T-helper 9 cell (primary cell): ENCODE measurements at regions not wholly inside any gene's neighbourhood (a gene's known extent, or its start where the extent isn't known, plus 50 kb on each side); places are given as distances from the start of the nearest gene placed in this dataset.
"Not testable (repeated sequence)": the region's sequence is repeated elsewhere in the genome, so short reads cannot be mapped to it uniquely, and the experiment has no call there.

Experiments used
- DNase-seq: peaks from one replicate; pipeline ENCODE4 v3.0.0-alpha.2; 2020

DNA sequence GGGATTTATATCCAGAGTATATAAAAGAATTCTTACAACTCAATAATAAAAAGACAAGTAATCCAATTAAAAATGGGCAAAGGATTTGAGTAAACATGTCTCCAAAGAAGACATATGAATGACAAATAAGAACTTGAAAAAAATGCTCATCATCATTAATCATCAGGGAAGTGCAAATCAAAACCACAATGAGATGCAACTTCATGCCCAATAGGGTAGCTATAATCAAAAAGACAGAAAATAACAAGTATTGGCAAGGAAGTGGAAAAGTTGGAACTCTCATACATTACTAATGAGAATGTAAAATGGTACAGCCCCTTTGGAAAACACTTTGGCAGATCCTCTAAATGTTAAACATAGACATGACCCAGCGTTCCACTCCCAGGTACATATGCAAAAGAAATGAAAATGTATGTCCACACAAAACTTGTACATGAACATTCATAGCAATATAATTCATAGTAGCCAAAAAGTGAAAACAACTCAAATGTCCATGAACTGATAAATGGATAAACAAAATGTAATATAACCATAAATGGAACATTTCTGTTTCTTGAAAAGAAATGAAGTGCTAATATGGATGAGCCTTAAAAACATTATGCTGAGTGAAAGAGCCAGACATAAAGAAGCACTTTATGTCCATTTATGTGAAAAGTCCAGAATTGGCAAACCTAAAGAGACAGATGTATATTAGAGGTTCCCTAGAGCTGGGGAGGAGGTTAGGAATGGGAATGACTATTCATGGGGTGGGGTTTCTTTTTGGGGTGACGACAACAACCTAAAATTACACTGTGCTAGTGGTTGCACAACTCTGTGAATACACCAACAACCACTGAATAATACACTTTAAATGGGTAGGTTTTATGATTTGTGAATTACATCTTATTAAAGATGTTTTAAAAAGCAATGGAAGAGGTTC lies 259.7 kb downstream of the RHOU start:
- DNase-seq = no peak

- DNase-seq = no peak
Measured at GRCh38 chr1:228996281-228996680, 261.0 kb downstream of the RHOU start.

DNA sequence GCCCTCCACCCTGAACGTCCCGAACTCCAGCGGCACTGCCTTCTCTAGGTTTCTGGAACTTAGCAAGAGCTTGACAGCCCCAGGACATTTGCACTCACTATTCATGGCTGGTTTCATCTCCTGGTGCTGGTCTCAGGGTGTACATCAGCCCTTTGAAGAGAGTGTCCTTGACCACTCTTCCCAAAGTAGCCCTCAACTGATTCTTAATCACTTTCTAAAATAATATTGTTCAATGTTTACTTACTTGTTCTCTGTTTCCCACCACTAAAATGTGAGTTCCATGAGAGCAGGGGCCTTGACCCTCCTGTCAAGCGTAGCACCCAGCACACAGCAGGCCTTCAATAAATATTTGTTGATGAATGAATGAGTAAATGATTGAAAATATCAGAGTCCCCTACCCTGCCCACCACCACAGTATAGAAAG lies 262.5 kb downstream of the RHOU start:
- no peak for DNase-seq

DNA sequence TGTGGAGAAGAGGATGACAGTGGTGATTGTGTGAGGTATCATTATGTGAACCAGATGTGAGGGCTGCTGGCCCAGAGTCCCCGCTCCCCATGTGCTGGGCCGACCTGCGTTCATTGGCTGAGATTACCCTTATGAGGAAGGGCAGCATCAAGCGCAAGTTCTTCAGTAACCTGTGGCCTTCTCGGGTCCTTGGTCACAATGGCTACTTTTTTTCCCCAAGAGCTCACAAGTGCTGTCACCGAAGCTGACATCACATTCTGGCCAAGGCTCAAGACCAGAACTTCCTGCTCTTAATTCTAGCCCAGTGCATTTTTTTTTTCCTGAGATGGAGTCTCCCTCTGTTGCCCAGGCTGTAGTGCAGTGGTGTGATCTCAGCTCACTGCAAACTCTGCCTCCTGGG lies 262.9 kb downstream of the RHOU start:
- no peak for DNase-seq

DNA sequence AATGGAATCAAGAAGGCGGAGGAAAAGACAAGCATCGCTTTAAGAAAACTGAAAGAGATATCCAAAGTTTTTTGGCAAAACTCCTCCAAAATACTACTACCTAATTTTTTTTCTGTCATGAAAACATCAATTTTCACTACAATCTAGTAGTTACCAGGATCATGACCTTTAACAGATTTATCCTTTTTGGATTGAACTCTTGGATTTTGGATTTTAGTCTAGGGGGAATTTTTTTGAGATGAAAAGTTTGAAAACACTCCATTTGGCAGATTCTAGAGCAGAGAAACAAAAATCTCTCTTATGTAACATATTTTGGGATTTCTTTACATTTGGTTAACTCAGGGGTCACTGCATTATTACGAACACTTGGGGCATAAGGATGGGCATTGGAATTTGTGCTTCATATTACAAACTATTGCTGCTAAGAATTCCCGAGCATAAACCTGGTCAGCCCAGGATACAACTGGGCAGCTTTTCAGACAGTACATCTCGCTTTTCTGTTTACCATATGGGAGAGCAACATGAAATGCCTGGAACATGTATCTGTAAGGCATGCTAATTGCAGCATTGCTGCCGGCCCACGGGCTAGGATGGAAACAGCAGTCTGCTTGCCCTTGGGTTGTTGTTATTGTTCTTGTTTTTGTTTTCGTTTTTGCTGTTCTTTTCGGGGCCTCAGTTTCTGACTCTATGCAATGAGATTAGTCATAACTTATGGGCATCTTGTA lies 264.3 kb downstream of the RHOU start:
- no peak for DNase-seq

DNA sequence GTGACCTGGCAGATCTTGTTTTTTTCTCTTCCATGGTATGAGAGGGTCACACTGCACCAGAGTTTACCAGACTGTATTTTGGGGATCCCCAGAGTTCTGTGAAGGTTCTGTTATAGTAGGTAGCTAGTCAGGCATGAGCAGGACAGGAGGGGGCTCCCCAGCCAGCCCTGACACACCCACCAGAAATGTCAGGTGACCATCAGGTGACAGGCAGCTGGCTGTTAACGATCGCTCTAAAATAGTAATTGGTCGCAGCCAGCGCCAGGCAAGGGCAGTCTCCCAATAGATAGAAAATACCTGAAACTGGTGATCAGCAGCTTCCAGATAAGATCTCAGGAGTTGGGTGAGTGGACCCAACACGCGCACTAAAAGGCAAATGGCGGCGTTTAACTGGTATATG lies 264.9 kb downstream of the RHOU start:
- no peak for DNase-seq

DNA sequence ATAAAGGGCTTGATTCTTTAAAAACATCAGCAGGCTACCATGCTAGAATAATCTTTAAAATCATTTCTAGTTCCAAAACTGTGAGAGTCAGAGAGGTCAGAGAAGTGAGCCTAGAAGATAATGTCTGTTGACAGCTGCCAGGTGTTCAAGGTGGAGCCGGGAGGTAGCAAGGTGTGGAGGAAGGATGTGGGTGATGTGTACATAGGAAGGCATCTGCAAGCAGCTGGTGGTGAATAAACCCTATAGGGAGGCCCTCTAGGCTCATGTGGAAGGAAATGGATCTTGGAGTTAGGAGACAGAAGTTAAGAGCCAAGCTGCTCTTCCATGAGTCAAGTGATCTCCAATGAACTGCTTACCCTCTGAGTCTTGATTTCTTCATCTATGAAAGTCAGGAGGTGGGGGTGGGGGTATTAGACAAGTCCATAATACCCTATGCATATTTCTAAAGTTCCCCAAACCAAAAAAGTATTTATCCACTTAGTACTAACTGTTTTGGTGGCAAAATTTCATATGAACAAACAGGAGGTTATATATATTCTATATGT lies 266.3 kb downstream of the RHOU start:
- DNase-seq = no peak

- DNase-seq = no peak
Measured at GRCh38 chr1:229002037-229002436, 266.8 kb downstream of the RHOU start.

- no peak for DNase-seq
Measured at GRCh38 chr1:229002451-229002960, 267.2 kb downstream of the RHOU start.

DNA sequence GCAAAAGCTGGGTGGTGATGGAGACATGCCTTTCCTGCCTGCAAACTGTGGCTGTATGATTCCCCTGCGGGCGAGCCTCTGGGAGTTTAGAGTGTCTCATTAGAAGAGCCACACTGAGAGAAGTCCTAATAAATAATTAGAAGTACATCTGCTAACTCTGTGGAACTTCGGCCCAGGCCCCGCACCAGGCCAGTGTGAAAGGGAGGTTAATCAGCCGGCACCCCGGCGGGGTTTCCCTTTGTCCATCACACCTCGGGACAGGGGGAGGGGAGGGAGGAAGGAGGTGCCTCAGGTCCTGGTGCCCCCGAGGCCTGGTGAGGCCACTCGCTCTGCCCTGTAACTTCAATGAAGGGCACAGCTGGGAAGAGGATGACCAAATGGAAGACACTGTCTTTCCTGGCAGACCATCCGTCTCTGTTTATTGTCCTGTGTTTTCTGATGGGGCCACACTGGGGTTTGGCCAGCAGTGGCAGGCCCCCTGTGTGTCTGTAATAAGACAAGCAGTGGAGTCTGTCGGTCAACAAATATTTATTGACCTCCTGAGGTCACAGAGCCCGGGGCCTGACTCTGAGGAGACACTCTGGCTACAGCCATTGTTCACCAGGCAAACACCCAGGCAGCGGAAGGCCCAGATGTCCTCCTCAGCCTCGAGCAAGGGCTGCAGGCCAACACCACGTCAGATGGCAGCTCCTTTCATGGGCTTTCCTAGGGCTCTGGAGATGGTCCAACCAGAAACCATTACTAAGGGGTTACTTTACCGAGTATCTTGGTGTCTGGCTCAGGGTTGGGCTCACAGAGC lies 267.5 kb upstream of the RAB4A start:
- DNase-seq = no peak

DNA sequence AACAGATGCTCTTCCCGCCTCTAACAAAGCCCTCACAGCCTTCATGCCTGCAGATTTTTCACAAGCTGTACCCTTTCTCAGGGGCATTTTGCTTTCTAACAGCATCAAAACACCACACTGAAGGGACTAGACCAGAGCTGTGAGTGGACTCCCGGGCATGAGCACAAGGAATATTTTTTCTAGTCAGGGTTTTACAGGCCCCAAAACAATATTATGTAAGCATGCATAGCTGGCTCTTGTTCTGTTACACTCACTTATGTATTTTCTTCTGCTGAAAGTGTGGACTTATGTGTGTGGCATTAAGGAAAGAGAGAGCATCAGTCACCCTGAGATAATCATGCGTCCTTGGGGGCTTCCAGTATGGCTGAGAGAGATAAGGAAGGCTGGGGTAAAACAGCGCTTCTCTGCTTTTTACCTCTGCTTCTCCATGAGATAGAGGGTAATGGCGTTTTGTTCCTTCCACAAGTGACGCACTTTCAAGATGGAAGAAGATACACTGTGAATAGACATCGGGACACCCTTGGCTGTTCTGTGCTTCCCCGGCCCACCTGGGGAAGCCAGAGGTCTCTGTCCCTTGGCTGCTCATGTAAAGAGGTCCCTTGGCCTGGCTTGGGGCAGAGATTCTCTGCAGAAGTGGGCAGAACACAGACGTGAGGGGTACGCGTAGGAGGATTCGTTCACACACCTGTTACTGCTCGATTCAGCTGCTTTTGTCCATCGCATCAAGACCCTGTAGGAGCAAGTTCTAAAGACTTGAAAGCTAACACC lies 266.7 kb upstream of the RAB4A start:
- DNase-seq = no peak

DNA sequence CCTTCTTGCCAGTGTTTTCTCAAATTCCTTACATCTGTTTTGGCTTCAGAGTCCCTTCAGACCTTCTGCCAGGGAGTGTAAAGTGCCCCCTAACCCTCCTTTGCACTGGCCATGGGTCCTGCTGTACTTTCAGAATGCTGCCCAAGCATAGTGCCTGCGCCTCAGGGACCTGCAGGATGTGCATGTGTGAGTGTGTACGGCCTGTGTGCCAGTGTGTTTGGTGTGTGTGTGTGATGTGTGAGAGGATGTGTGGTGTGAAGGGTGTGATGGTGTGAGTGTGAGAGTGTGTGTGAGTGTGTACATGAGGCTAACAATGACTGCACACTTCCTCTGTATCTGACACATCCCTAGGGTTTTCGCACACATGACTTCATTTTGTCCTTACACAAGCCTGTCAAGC lies 265.8 kb upstream of the RAB4A start:
- no peak for DNase-seq

DNA sequence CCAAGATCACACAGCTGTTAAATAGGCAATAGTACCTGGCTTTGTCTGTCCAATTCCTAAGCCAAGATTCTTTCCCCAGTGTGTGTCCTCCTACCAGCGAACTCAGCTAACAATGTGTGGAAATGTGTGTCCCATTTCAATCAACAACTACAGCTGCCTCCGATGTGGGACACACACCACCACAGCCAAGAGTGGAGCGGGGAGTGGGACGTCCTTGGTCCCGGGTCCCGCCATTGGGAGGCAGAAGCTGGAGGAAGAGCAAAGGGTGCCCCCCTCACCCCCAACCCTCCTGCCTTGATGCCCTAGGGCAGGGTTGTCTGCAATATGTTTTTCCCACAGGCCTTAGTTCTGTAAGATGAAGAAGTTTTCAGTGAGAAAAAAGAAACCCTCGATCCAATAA lies 265.4 kb upstream of the RAB4A start:
- no peak for DNase-seq

DNA sequence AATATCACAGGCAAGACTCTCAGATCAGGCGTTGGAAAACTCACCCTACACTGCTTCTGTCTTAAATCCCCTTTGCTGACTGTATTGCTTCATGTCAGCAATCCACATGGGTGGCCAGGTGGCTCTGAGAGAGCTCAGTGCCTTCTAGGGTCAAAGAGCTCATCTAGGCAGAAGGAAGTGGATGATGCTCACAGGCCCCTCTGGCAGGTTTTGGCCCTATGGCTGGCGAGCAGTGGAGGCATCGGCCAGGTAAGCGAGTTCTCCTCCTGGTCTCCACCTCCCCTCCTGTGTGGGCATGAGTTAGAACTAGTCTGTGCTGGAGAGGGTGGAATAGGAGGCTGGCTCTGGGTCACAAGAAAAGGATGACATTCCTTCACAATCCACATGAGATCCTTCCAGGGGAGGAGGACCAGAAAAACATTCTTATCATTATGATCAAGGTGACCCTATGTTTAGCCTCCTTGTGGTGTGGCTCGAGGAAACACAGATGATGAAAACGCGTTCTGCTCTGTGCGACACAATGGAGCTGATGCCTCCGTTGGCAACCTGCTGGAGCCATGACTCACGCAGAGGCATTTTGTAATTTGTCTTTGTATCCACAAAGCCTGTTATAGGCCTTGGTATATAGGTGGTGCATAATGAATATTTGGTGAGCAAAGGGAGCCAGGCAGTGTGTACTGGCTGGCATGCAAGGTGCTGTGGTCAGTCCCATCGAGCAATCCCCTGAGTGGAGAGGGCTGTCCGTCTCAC lies 264.6 kb upstream of the RAB4A start:
- no peak for DNase-seq

DNA sequence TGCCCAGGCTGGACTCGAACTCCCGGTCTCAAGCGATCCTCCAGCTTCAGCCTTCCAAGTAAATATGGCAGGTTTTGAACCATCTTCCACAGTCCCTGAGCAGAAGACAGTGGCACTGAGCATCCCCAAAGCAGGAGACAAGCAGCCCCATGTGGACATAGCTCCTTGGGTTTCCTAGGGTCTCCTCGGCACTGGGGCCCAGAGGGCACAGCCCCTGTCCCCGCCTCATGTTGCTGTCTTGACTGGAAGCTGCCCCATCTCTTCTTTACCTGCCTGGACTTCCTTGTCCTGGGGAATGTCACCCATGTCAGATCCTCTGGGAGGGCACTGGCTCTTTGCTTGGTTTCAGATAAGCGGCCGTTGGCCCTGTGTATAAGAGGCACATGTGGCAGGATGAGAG lies 263.7 kb upstream of the RAB4A start:
- no peak for DNase-seq

- no peak for DNase-seq
Measured at GRCh38 chr1:229007701-229008100, 263.2 kb upstream of the RAB4A start.

- not testable (repeated sequence) for DNase-seq
Measured at GRCh38 chr1:229008347-229008746, 262.6 kb upstream of the RAB4A start.

- DNase-seq = no peak
Measured at GRCh38 chr1:229011022-229011421, 259.9 kb upstream of the RAB4A start.

DNA sequence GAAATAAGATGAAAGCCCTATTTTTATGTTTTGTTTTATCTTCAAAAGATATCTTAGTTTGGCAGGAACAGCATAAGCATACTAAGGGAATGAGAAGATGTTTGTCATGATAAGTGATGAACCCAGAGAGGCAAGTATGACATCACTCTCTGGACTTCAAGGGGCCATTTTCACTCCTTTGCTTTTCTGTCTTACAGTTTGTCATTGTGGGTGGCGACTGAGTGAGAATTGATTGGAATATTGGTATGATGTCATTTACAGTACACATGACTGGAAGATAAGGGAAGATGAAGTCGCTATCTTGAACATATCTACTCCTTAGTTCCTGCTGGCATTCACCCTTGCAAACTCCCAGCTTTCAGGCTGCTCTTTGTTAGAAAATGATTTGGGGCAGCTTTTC lies 258.1 kb upstream of the RAB4A start:
- DNase-seq = no peak

- DNase-seq = no peak
Measured at GRCh38 chr1:229013981-229014380, 256.9 kb upstream of the RAB4A start.

- no peak for DNase-seq
Measured at GRCh38 chr1:229015806-229016205, 255.1 kb upstream of the RAB4A start.
